ENCODE measurements at regions not wholly inside any gene's neighbourhood (a gene's known extent, or its start where the extent isn't known, plus 50 kb on each side); places are given as distances from the start of the nearest gene placed in this dataset.
A peak's percentile ranks its signal among the peaks of the same experiment; 100 is the strongest.

- H3K27ac Mint-ChIP-seq, result no peak overlapping the region
- ATAC-seq, result no peak
These were observed 191.7 kb downstream of the C16orf95 start for GRCh38 chr16:87125206-87126155.

GRCh38 chr16:87126403-87127025, 190.7 kb downstream of the C16orf95 start:
- no peak for ATAC-seq
- H3K4me3 Mint-ChIP-seq, result no peak overlapping the region
- H3K4me1 Mint-ChIP-seq (ENCODE audit: low read depth in 2 of 2), result no peaks in the 10 kb centered on the region
- H3K27me3 Mint-ChIP-seq, result no peaks in the 10 kb centered on the region
- DNase-seq (ENCODE audit: low spot score), result no peak
- no peaks in the 10 kb centered on the region for H3K36me3 Mint-ChIP-seq
- no peak overlapping the region for H3K27ac Mint-ChIP-seq
- H3K9me3 Mint-ChIP-seq, result no peaks in the 10 kb centered on the region

More at GRCh38 chr16:87125206-87126155, 191.7 kb downstream of the C16orf95 start:
- Mint-ChIP-seq H3K4me1 (ENCODE audit: low read depth in 2 of 2) (no peaks in the 10 kb centered on the region), H3K36me3 (no peaks in the 10 kb centered on the region), H3K9me3 (no peaks in the 10 kb centered on the region), H3K4me3 (no peak overlapping the region), H3K27me3 (peaks cover 0 to 2% of the 10 kb centered on the region in 2 donors)
- DNase-seq (ENCODE audit: low spot score), result no peak

GRCh38 chr16:87127061-87127765, 190.0 kb downstream of the C16orf95 start:
- DNase-seq (ENCODE audit: low spot score), result no peak
- H3K36me3 Mint-ChIP-seq, result no peaks in the 10 kb centered on the region
- no peaks in the 10 kb centered on the region for H3K4me1 Mint-ChIP-seq (ENCODE audit: low read depth in 2 of 2)
- no peaks in the 10 kb centered on the region for H3K9me3 Mint-ChIP-seq
- no peak for ATAC-seq
- no peak overlapping the region for H3K4me3 Mint-ChIP-seq
- H3K27me3 Mint-ChIP-seq, result no peaks in the 10 kb centered on the region
- no peak overlapping the region for H3K27ac Mint-ChIP-seq

GRCh38 chr16:87127766-87128147, 189.4 kb downstream of the C16orf95 start:
- Mint-ChIP-seq H3K9me3 (no peaks in the 10 kb centered on the region), H3K27ac (no peak overlapping the region)

GRCh38 chr16:87129771-87130170, 187.4 kb downstream of the C16orf95 start:
- ATAC-seq (no peak), DNase-seq (ENCODE audit: low spot score) (no peak)
- no peaks in the 10 kb centered on the region for H3K27me3 Mint-ChIP-seq
- H3K4me1 Mint-ChIP-seq (ENCODE audit: low read depth in 2 of 2), result no peaks in the 10 kb centered on the region
- no peaks in the 10 kb centered on the region for H3K36me3 Mint-ChIP-seq
- no peaks in the 10 kb centered on the region for H3K9me3 Mint-ChIP-seq
- no peak overlapping the region for H3K4me3 Mint-ChIP-seq
- H3K27ac Mint-ChIP-seq, result no peak overlapping the region

More at GRCh38 chr16:87127766-87128147, 189.4 kb downstream of the C16orf95 start:
- Mint-ChIP-seq H3K27me3 (no peaks in the 10 kb centered on the region), H3K4me1 (ENCODE audit: low read depth in 2 of 2) (no peaks in the 10 kb centered on the region), H3K4me3 (no peak overlapping the region), H3K36me3 (no peaks in the 10 kb centered on the region)
- ATAC-seq, result no peak
- peak; percentile 62 for DNase-seq (ENCODE audit: low spot score)

GRCh38 chr16:87131061-87131995, 185.9 kb downstream of the C16orf95 start:
- Mint-ChIP-seq H3K4me3 (no peak overlapping the region), H3K9me3 (no peaks in the 10 kb centered on the region), H3K4me1 (ENCODE audit: low read depth in 2 of 2) (no peaks in the 10 kb centered on the region), H3K36me3 (no peaks in the 10 kb centered on the region), H3K27ac (no peak overlapping the region), H3K27me3 (no peaks in the 10 kb centered on the region)
- ATAC-seq (no peak), DNase-seq (ENCODE audit: low spot score) (no peak)

- no peak for ATAC-seq
- no peak overlapping the region for H3K4me3 Mint-ChIP-seq
- no peaks in the 10 kb centered on the region for H3K27me3 Mint-ChIP-seq
- H3K36me3 Mint-ChIP-seq, result no peaks in the 10 kb centered on the region
- no peak for DNase-seq (ENCODE audit: low spot score)
- no peaks in the 10 kb centered on the region for H3K4me1 Mint-ChIP-seq (ENCODE audit: low read depth in 2 of 2)
- H3K9me3 Mint-ChIP-seq, result no peaks in the 10 kb centered on the region
- no peak overlapping the region for H3K27ac Mint-ChIP-seq
These were observed 185.2 kb downstream of the C16orf95 start for GRCh38 chr16:87131996-87132345.

- Mint-ChIP-seq H3K4me1 (ENCODE audit: low read depth in 2 of 2) (no peaks in the 10 kb centered on the region), H3K36me3 (no peaks in the 10 kb centered on the region), H3K27ac (no peak overlapping the region), H3K27me3 (no peaks in the 10 kb centered on the region), H3K4me3 (no peak overlapping the region), H3K9me3 (no peaks in the 10 kb centered on the region)
- no peak for DNase-seq (ENCODE audit: low spot score)
- ATAC-seq, result no peak
These were observed 184.7 kb downstream of the C16orf95 start for GRCh38 chr16:87132361-87133014.

- Mint-ChIP-seq H3K9me3 (no peaks in the 10 kb centered on the region), H3K27ac (no peak overlapping the region), H3K27me3 (no peaks in the 10 kb centered on the region), H3K4me1 (ENCODE audit: low read depth in 2 of 2) (no peaks in the 10 kb centered on the region), H3K36me3 (no peaks in the 10 kb centered on the region), H3K4me3 (no peak overlapping the region)
- no peak for ATAC-seq
- DNase-seq (ENCODE audit: low spot score), result no peak
These were observed 183.9 kb downstream of the C16orf95 start for GRCh38 chr16:87133112-87133850.

GRCh38 chr16:87133966-87134627, 183.1 kb downstream of the C16orf95 start:
- Mint-ChIP-seq H3K4me3 (no peak overlapping the region), H3K27ac (no peak overlapping the region)
- DNase-seq (ENCODE audit: low spot score), result no peak

GRCh38 chr16:87134628-87134995, 182.6 kb downstream of the C16orf95 start:
- ATAC-seq, result no peak
- H3K4me1 Mint-ChIP-seq (ENCODE audit: low read depth in 2 of 2), result no peaks in the 10 kb centered on the region
- no peaks in the 10 kb centered on the region for H3K36me3 Mint-ChIP-seq
- no peaks in the 10 kb centered on the region for H3K27me3 Mint-ChIP-seq
- no peaks in the 10 kb centered on the region for H3K9me3 Mint-ChIP-seq
- H3K27ac Mint-ChIP-seq, result no peak overlapping the region
- H3K4me3 Mint-ChIP-seq, result no peak overlapping the region
- DNase-seq (ENCODE audit: low spot score), result no peak

More at GRCh38 chr16:87133966-87134627, 183.1 kb downstream of the C16orf95 start:
- no peaks in the 10 kb centered on the region for H3K27me3 Mint-ChIP-seq
- no peak for ATAC-seq
- H3K36me3 Mint-ChIP-seq, result no peaks in the 10 kb centered on the region
- no peaks in the 10 kb centered on the region for H3K4me1 Mint-ChIP-seq (ENCODE audit: low read depth in 2 of 2)
- no peaks in the 10 kb centered on the region for H3K9me3 Mint-ChIP-seq

All from natural killer cell treated with Interleukin-12 subunit alpha and Interleukin-12 subunit beta and Interleukin-15 and Interleukin-18, amount 100 ng/mL, for 72 hours (primary cell).